ENCODE measurements at regions not wholly inside any gene's neighbourhood (a gene's known extent, or its start where the extent isn't known, plus 50 kb on each side); places are given as distances from the start of the nearest gene placed in this dataset.
A peak's percentile ranks its signal among the peaks of the same experiment; 100 is the strongest.

DNA sequence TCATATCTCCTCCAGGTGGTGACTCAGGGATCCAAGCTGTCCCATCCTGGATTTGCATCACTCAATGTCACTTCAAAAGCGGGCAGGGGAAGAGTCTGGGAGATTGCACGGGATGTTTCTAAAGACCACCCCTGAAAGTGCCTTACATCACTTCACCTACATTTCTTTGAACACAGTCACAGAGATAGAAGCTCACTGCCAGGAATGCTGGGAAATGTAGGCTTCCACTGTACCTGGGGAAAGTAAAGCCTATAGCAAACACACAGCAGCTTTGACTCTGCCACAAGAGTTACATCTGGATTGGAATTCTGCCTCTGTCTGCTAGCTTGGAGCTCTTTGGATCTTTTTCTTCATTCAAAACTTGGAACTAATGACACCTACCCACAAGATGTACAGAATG lies 300.9 kb downstream of the WDR11 start:
- 75 to 88% (median 82%) methylated on average over 2 of the region's 2 CpGs for WGBS, 5 donors
- intact Hi-C loops (cut with DNase I; ENCODE audit: low total_unique reads): no loop called here
- Histone ChIP-seq H3K36me3 (no peaks in the 10 kb centered on the region), H3K4me1 (peaks cover 9 to 21% (median 11%) of the 10 kb centered on the region in 4 donors), H3K27ac (no peak overlapping the region), H3K4me3 (no peak overlapping the region), H3K27me3 (no peaks in the 10 kb centered on the region), H3K9me3 (no peaks in the 10 kb centered on the region)
- DNase-seq: no peak
- TF ChIP-seq EP300 (IDR thresholded peaks at IDR 0.05) (no peak), POLR2AphosphoS5 (IDR thresholded peaks at IDR 0.05) (no peak), POLR2A (IDR thresholded peaks at IDR 0.05) (no peak)
- TF ChIP-seq, protein P1, sequence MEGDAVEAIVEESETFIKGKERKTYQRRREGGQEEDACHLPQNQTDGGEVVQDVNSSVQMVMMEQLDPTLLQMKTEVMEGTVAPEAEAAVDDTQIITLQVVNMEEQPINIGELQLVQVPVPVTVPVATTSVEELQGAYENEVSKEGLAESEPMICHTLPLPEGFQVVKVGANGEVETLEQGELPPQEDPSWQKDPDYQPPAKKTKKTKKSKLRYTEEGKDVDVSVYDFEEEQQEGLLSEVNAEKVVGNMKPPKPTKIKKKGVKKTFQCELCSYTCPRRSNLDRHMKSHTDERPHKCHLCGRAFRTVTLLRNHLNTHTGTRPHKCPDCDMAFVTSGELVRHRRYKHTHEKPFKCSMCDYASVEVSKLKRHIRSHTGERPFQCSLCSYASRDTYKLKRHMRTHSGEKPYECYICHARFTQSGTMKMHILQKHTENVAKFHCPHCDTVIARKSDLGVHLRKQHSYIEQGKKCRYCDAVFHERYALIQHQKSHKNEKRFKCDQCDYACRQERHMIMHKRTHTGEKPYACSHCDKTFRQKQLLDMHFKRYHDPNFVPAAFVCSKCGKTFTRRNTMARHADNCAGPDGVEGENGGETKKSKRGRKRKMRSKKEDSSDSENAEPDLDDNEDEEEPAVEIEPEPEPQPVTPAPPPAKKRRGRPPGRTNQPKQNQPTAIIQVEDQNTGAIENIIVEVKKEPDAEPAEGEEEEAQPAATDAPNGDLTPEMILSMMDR (IDR thresholded peaks at IDR 0.05): no peak

DNA sequence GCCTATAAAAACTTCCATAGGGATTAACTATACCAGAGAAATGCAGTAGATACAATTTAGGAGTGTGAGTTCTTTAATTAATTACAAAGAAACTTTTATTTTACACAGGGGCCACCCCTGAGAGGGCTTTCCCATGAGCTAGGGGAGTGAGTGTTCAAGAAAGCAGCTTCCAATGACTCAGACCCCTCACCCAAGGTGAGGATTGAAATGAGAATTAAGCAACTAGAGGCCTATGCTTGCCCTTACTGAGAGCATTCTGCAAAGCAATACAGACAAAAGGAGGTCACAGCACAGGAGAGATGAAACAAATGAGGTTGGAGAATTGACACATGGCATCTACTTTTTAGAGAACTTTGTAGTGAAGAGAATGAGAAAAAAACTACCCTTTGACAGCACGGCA lies 301.8 kb downstream of the WDR11 start:
- Histone ChIP-seq H3K9me3 (no peaks in the 10 kb centered on the region), H3K4me3 (no peak overlapping the region), H3K27ac (no peak overlapping the region), H3K27me3 (no peaks in the 10 kb centered on the region), H3K36me3 (no peaks in the 10 kb centered on the region), H3K4me1 (peaks cover 9 to 25% (median 11%) of the 10 kb centered on the region in 4 donors)
- no peak for TF ChIP-seq EP300 (IDR thresholded peaks at IDR 0.05)
- no peak for TF ChIP-seq POLR2A (IDR thresholded peaks at IDR 0.05)
- no peak for TF ChIP-seq POLR2AphosphoS5 (IDR thresholded peaks at IDR 0.05)
- TF ChIP-seq, protein P1 (IDR thresholded peaks at IDR 0.05): no peak
- intact Hi-C loops (cut with DNase I; ENCODE audit: low total_unique reads): no loop called here
- WGBS, 5 donors: 86 to 100% (median 96%) methylated on average over 1 of the region's 1 CpG
- DNase-seq: no peak

DNA sequence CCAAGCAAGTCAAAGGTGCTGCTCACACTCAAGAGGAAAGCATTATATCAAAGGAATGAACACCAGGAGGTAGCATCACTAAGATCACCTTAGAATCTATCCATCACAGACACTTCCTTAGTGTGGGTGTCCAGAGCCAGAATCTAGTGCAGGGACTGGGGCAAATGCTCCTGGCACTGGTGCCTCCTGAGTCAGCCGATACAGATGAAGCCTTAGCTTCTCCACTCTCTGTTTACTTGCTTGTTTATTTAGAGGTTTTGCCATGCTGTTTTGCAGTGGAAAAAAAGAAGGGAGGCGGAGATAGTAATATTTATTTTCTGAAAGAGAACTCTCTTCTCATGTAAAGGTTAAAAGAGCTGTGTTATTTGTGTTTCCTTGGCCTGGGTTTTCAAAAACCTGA lies 303.1 kb downstream of the WDR11 start:
- no peak overlapping the region for H3K4me3 ChIP-seq
- no peaks in the 10 kb centered on the region for H3K27me3 ChIP-seq
- 56 to 71% (median 63%) methylated on average over 2 of the region's 2 CpGs for WGBS, 5 donors
- intact Hi-C loops (cut with DNase I; ENCODE audit: low total_unique reads): no loop called here
- no peaks in the 10 kb centered on the region for H3K36me3 ChIP-seq
- peaks cover 9 to 36% (median 15%) of the 10 kb centered on the region in 4 donors for H3K4me1 ChIP-seq
- H3K27ac ChIP-seq: no peak overlapping the region
- DNase-seq: no peak
- TF ChIP-seq POLR2A (IDR thresholded peaks at IDR 0.05) (no peak), POLR2AphosphoS5 (IDR thresholded peaks at IDR 0.05) (no peak), EP300 (IDR thresholded peaks at IDR 0.05) (no peak)
- TF ChIP-seq, protein P1 (IDR thresholded peaks at IDR 0.05): no peak
- H3K9me3 ChIP-seq: no peaks in the 10 kb centered on the region

DNA sequence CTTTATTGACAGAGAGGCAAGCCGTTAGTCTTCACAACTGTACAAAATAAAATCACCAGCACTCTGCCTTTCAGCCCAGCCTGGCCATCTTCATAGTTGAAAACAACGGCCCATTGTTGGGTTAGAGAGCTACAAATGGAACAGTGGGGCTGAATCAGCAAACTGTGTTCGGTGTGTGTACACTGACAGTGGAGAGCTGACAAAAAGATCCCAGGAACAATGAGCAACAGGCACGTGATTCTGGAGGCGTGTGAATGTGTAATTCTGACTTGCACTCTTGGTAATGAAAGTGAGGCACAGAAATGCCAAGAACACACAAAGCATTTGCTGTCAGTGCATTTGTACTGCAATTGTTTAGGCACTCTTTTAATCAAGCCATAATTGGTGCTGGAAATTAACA lies 303.7 kb downstream of the WDR11 start:
- Histone ChIP-seq H3K27ac (no peak overlapping the region), H3K4me3 (no peak overlapping the region), H3K4me1 (peaks cover 9 to 36% (median 15%) of the 10 kb centered on the region in 4 donors), H3K36me3 (no peaks in the 10 kb centered on the region), H3K27me3 (no peaks in the 10 kb centered on the region), H3K9me3 (no peaks in the 10 kb centered on the region)
- peak in 1 of 2 donors; percentile 41 for DNase-seq
- intact Hi-C loops (cut with DNase I; ENCODE audit: low total_unique reads): no loop called here
- WGBS, 5 donors: 24 to 39% (median 30%) methylated on average over 5 of the region's 5 CpGs
- TF ChIP-seq, protein P1 (IDR thresholded peaks at IDR 0.05): no peak
- TF ChIP-seq POLR2AphosphoS5 (IDR thresholded peaks at IDR 0.05) (no peak), POLR2A (IDR thresholded peaks at IDR 0.05) (no peak), EP300 (IDR thresholded peaks at IDR 0.05) (no peak)

All from stomach (tissue), 8 donors.